ENCODE measurements at regions not wholly inside any gene's neighbourhood (a gene's known extent, or its start where the extent isn't known, plus 50 kb on each side); places are given as distances from the start of the nearest gene placed in this dataset.
"Not testable (repeated sequence)": the region's sequence is repeated elsewhere in the genome, so short reads cannot be mapped to it uniquely, and the experiment has no call there.

DNA sequence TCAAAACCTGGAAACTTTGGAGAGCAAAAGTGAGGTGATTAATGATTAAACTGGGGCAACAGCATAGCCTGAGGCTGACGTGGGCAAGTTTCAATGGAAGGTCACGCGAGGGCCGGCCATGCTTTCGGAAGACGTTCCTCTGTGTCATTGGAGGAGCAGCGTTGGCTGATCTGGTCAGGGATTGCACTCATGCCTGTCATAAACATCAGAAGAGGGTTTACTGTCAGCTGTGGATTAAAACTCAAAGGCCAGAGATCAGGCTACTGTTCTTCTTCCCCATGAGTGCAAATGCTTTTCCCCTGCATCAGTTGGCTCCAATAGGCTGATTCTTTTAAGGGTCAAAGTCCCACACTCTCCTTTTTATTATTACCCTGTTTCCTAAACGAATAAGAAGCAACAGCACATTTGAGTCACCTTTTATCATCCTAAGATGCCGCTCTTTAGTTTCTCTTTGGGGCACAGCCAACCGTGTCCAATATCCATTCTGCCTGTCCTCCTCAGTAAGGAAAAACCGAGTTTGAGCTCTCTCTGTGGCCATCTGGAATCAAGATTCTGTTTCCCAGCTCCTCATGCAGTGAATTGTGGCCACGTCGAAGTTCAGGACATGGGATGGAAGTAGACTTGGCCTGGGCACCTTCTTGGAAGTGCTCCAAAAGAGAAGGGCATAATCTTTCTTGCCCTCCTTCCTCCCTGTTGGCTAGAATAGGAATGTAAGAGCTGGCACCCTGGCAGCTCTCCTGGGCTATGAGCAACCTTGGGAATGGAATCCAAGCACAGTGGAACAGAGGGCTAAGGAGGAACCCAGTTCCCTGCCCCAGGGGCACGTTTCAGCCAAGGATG is 62.5 kb upstream of the INSIG1 start:
- H3K36me3 Mint-ChIP-seq (ENCODE audit: low read depth) = no peaks in the 10 kb centered on the region
- ChIA-PET POLR2A (no interaction called here), CTCF (interaction anchor here (0.7 kb wide), 1 partner anchor 110 kb away, joined by 3 read pairs; no protein-coding TSS in a partner anchor)
- peaks cover 21% of the 10 kb centered on the region for H3K27me3 Mint-ChIP-seq
- intact Hi-C loops (cut with DNase I, micrococcal nuclease) = no loop called here
- H3K4me3 Mint-ChIP-seq = no peak overlapping the region
- no peak overlapping the region for H3K27ac Mint-ChIP-seq
- DNase-seq (no peak), ATAC-seq (no peak)
- no peaks in the 10 kb centered on the region for H3K4me1 Mint-ChIP-seq
- H3K9me3 Mint-ChIP-seq (ENCODE audit: low read depth) = no peaks in the 10 kb centered on the region

DNA sequence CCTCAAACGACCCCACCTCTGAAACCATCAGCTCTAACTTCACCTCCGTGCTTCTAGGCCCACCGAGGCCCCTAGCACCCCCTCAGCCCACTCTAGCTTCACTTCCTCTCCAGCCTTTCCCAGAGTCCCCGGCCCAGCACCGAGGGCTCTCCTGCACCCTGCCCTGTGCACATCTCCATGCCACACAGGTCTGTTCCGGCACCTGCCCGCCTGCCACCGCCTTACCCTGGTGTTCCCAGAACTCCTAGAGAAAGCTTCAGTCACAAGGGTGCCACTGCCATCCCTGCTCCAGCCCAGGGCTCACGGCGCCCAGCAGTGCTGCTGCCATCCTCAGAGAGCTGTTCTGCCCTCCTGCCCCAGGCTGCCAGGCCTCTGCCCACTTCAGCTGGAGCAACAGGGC is 61.3 kb upstream of the INSIG1 start:
- H3K9me3 Mint-ChIP-seq (ENCODE audit: low read depth) = no peaks in the 10 kb centered on the region
- ChIA-PET CTCF (no interaction called here), POLR2A (interaction anchor here (0.5 kb wide), 1 partner anchor 13 kb away, joined by 3 read pairs; no protein-coding TSS in a partner anchor)
- DNase-seq (no peak), ATAC-seq (no peak)
- H3K4me1 Mint-ChIP-seq = no peaks in the 10 kb centered on the region
- no peak overlapping the region for H3K4me3 Mint-ChIP-seq
- H3K36me3 Mint-ChIP-seq (ENCODE audit: low read depth) = no peaks in the 10 kb centered on the region
- intact Hi-C loops (cut with DNase I, micrococcal nuclease) = no loop called here
- peaks cover 21% of the 10 kb centered on the region for H3K27me3 Mint-ChIP-seq
- H3K27ac Mint-ChIP-seq = no peak overlapping the region

DNA sequence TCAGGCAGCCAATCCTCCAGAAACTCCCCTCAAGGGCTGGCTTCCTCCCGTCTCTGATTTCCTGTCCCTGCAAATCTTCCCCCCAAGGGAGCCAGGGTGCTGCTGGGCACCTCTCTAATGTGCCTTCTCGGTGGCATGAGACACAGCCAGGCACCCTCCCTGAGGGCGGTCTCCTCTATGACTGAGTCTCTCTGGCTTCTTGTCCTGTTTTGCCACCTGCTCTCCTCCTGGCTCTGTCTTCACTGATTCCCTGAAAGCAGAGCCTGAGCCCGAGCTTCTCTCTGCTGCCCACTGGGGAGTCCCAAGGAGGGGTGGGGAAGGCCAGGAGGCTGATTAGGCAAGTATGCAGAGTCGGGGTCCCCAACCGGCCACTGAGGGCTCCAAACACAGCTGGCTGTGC is 60.4 kb upstream of the INSIG1 start:
- Mint-ChIP-seq H3K27ac (no peak overlapping the region), H3K9me3 (ENCODE audit: low read depth) (no peaks in the 10 kb centered on the region), H3K27me3 (peaks cover 24% of the 10 kb centered on the region), H3K36me3 (ENCODE audit: low read depth) (no peaks in the 10 kb centered on the region), H3K4me1 (no peaks in the 10 kb centered on the region), H3K4me3 (no peak overlapping the region)
- ChIA-PET POLR2A (no interaction called here), CTCF (no interaction called here)
- ATAC-seq (no peak), DNase-seq (no peak)
- intact Hi-C loops (cut with DNase I, micrococcal nuclease) = no loop called here

DNA sequence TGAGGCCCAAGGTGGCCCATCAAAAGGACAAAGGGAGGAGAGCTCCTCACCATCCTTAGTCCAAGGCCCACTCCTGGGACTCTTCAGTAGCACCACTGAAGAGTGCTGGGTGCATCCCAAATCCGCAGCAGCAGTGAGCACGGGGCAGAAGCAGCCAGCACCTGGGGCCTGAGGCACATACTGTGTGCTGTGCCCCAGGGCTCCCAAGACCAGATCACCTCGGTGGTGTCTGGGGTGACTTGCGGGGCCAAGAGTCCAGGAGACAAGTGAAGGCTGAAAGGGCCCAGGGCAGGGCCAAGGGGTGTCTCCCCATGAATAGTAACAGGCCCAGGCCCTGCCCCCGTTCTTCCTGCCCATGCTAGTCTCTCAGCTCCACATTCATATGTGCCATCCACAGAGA is 59.9 kb upstream of the INSIG1 start:
- DNase-seq (no peak), ATAC-seq (no peak)
- H3K4me3 Mint-ChIP-seq = no peak overlapping the region
- H3K4me1 Mint-ChIP-seq = no peaks in the 10 kb centered on the region
- no peaks in the 10 kb centered on the region for H3K36me3 Mint-ChIP-seq (ENCODE audit: low read depth)
- no peaks in the 10 kb centered on the region for H3K9me3 Mint-ChIP-seq (ENCODE audit: low read depth)
- intact Hi-C loops (cut with DNase I, micrococcal nuclease) = no loop called here
- ChIA-PET CTCF (no interaction called here), POLR2A (no interaction called here)
- no peak overlapping the region for H3K27ac Mint-ChIP-seq
- peaks cover 24% of the 10 kb centered on the region for H3K27me3 Mint-ChIP-seq

DNA sequence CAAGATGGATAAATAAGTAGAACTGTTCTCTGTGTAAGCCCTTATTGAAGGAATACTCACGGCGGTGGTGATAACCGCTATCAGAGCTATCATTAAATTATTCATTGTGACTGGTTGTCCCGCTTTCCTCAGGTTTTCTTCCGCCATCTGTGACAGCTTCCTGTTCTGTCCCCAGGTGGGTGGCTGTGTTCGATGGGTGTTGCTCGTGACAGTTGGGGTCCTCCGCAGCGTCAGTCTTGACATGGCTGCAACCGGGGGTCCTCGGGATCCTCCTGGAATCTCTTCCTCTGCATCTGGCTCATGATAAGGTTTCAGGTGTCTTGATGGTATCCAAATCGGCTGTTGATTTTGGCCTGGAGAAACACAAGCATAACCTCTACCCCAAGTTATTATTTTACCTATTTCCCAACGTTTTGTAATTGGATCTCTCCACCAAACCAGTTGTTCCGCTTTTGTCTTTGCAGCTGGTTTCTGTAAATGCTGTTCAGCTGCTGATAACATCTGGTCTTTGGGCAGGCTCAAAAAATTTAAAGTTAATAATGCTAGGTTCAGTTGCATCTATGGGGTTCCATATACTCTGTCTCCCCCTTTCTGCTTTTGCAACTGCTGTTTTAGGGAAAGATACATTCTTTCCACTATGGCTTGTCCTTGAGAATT is 58.1 kb upstream of the INSIG1 start:
- H3K9me3 Mint-ChIP-seq (ENCODE audit: low read depth); H3K36me3 Mint-ChIP-seq (ENCODE audit: low read depth); CTCF ChIA-PET; H3K4me1 Mint-ChIP-seq; POLR2A ChIA-PET; H3K27ac Mint-ChIP-seq; ATAC-seq; intact Hi-C loops (cut with DNase I, micrococcal nuclease); H3K4me3 Mint-ChIP-seq; DNase-seq: not testable (repeated sequence)
- H3K27me3 Mint-ChIP-seq = peaks cover 27% of the 10 kb centered on the region

DNA sequence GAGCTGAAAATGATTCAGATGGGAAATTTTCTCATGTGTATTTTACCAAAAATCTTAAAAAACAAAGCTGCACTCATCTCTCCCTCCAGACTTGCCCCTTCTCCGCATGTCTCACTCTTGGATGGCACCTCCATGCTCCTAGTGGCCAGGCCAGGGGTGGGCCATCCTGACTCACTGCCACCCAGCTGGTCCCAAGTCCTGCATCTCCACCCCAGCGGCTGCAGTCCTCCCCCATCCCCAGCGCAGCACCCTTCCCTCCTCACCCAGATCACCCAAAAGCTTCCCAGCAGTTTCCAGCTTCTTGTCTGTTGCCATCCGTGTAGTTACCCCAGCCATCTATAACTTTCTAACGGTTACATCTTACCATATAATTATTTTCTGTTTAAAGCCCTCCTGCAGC is 53.0 kb upstream of the INSIG1 start:
- ChIA-PET POLR2A (no interaction called here), CTCF (interaction anchor here (1.0 to 1.4 kb wide), 2 partner anchors 55 to 100 kb away, joined by 3 to 4 read pairs; no protein-coding TSS in a partner anchor)
- ATAC-seq = no peak
- Mint-ChIP-seq H3K9me3 (ENCODE audit: low read depth) (no peaks in the 10 kb centered on the region), H3K27ac (no peak overlapping the region), H3K4me3 (no peak overlapping the region), H3K4me1 (peaks cover 3% of the 10 kb centered on the region), H3K36me3 (ENCODE audit: low read depth) (no peaks in the 10 kb centered on the region), H3K27me3 (peaks cover 11% of the 10 kb centered on the region)
- intact Hi-C loops (cut with DNase I, micrococcal nuclease) = no loop called here
- DNase-seq = no peak

DNA sequence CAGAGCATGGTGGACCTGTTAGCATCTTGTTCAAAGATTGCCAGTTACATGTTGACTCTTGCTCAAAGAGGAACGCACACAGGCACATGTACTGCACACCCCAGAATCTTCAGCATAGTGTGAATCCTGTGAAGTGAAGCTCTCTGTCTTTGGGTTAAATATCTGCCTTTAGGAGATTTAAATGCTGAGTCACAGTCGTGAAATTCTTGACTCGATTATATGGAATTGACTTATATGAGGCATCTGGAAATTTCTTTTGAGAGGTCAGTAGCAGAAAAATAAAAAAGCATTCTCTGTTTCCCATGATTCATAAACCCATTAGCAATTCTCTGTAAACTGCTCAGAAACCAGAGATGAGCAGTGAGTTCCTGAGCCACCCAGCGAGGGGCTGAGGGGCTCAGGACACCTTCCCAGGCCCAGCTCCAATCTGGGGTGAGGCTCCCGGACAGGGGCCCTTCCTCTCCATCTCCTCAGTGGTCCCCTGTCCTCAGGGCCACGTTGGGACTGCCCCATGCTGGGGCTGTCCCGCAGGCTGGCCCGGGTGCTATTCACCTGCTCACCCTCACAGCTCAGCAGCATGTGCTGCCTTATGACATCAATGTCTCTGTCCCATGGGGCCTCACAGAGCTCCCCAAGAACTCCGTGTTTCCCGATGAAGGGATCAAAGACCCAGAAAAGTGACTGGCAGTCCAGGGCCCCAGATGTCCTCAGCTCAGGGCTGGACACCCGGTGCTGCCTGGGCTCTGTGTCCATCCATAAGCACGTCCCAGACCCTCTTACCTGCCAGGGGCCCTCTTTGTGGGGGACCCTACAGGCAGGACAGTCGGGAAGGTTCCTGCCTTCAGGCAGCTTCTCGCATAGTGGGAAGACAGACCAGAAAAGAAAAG is 50.0 kb upstream of the INSIG1 start:
- intact Hi-C loops (cut with DNase I, micrococcal nuclease) = no loop called here
- POLR2A ChIA-PET = no interaction called here

More for the DNA sequence above, 50.0 kb upstream of the INSIG1 start:
- H3K4me3 Mint-ChIP-seq = no peak overlapping the region
- H3K9me3 Mint-ChIP-seq (ENCODE audit: low read depth) = no peaks in the 10 kb centered on the region
- H3K27ac Mint-ChIP-seq = no peak overlapping the region
- no peak for DNase-seq
- no peak for ATAC-seq
- CTCF ChIA-PET = interaction anchor here (0.6 kb wide), 1 partner anchor 197 kb away, joined by 3 read pairs; no protein-coding TSS in a partner anchor
- peaks cover 3% of the 10 kb centered on the region for H3K4me1 Mint-ChIP-seq
- H3K27me3 Mint-ChIP-seq = peaks cover 5% of the 10 kb centered on the region
- no peaks in the 10 kb centered on the region for H3K36me3 Mint-ChIP-seq (ENCODE audit: low read depth)
